Fibroblast of lung (primary cell): ENCODE measurements at regions not wholly inside any gene's neighbourhood (a gene's known extent, or its start where the extent isn't known, plus 50 kb on each side); places are given as distances from the start of the nearest gene placed in this dataset.

ENCODE experiments used
- EZH2 ChIP-seq: IDR thresholded peaks from 2 replicates; pipeline ENCODE4 v1.5.1; 2012; ENCODE audit warnings: low read length, control low read depth, mild to moderate bottlenecking; ENCODE audit errors: missing control alignments
- TF ChIP-seq, protein P1 (sequence below), 2 donors: IDR thresholded peaks in 1 of 2; conservative IDR thresholded peaks in 1 of 2; 1 replicate in 1 of 2; 2 replicates in 1 of 2; pipeline ENCODE4 v1.5.1; 2011 to 2012; ENCODE audit warnings: low read length in 2 of 2, control low read depth in 1 of 2, inconsistent platforms in 1 of 2, low read depth in 1 of 2, mild to moderate bottlenecking in 1 of 2

DNA sequence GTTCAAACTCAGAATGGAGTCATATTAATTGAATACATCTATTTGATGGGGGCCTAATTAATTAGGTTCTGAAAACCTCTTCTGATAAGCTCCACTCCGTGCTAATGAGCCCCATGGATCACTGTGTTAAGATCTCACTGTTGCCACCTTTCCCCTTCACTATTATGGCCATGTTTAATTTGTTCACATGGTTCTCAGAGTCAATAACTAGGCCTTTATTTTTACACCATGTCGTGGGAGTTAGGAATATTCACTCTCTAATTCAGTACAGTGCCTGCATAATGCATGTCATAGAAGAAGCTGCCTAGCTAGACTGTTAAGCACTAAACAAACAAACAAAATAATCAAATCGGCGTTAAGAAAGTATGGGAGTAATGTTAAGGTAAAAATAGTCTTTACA is 84.9 kb downstream of the EDEM1 start:
- TF ChIP-seq, protein P1, sequence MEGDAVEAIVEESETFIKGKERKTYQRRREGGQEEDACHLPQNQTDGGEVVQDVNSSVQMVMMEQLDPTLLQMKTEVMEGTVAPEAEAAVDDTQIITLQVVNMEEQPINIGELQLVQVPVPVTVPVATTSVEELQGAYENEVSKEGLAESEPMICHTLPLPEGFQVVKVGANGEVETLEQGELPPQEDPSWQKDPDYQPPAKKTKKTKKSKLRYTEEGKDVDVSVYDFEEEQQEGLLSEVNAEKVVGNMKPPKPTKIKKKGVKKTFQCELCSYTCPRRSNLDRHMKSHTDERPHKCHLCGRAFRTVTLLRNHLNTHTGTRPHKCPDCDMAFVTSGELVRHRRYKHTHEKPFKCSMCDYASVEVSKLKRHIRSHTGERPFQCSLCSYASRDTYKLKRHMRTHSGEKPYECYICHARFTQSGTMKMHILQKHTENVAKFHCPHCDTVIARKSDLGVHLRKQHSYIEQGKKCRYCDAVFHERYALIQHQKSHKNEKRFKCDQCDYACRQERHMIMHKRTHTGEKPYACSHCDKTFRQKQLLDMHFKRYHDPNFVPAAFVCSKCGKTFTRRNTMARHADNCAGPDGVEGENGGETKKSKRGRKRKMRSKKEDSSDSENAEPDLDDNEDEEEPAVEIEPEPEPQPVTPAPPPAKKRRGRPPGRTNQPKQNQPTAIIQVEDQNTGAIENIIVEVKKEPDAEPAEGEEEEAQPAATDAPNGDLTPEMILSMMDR (conservative IDR thresholded peaks at IDR 0.05 in 1 of 2, IDR thresholded peaks at IDR 0.05 in 1 of 2; ENCODE audit: low read depth in 1 of 2, low read length in 2 of 2), result no peak
- TF ChIP-seq EZH2, result no peak
